ENCODE measurements at regions not wholly inside any gene's neighbourhood (a gene's known extent, or its start where the extent isn't known, plus 50 kb on each side); places are given as distances from the start of the nearest gene placed in this dataset.
"Not testable (repeated sequence)": the region's sequence is repeated elsewhere in the genome, so short reads cannot be mapped to it uniquely, and the experiment has no call there.

- H3K27ac ChIP-seq (ENCODE audit: low read length); H3K36me3 ChIP-seq (ENCODE audit: control insufficient read depth, insufficient read depth, low read length); H3K9me3 ChIP-seq (replicated peaks; ENCODE audit: control insufficient read depth, low read depth, low read length); DNase-seq; H3K4me1 ChIP-seq (ENCODE audit: control insufficient read depth, insufficient read depth, low read length); H3K4me3 ChIP-seq (ENCODE audit: low read length); H3K27me3 ChIP-seq (ENCODE audit: control insufficient read depth, insufficient read depth, low read length): not testable (repeated sequence)
- 91% methylated on average over 3 of the region's 6 CpGs for WGBS (ENCODE audit: insufficient coverage)
These were observed 154.4 kb downstream of the GOSR1 start for GRCh38 chr17:30631651-30632050.

- not testable (repeated sequence) for H3K9me3 ChIP-seq (replicated peaks; ENCODE audit: control insufficient read depth, low read depth, low read length); H3K27ac ChIP-seq (ENCODE audit: low read length); H3K27me3 ChIP-seq (ENCODE audit: control insufficient read depth, insufficient read depth, low read length); DNase-seq; H3K4me1 ChIP-seq (ENCODE audit: control insufficient read depth, insufficient read depth, low read length); H3K4me3 ChIP-seq (ENCODE audit: low read length)
- 100% methylated on average over 5 of the region's 18 CpGs for WGBS (ENCODE audit: insufficient coverage)
- H3K36me3 ChIP-seq (ENCODE audit: control insufficient read depth, insufficient read depth, low read length), result peaks cover 10% of the 10 kb centered on the region
These were observed 148.2 kb downstream of the GOSR1 start for GRCh38 chr17:30625380-30625779.

GRCh38 chr17:30624180-30624579, 147.0 kb downstream of the GOSR1 start:
- not testable (repeated sequence) for H3K27me3 ChIP-seq (ENCODE audit: control insufficient read depth, insufficient read depth, low read length); H3K4me3 ChIP-seq (ENCODE audit: low read length); H3K27ac ChIP-seq (ENCODE audit: low read length); H3K9me3 ChIP-seq (replicated peaks; ENCODE audit: control insufficient read depth, low read depth, low read length); DNase-seq; H3K4me1 ChIP-seq (ENCODE audit: control insufficient read depth, insufficient read depth, low read length)
- H3K36me3 ChIP-seq (ENCODE audit: control insufficient read depth, insufficient read depth, low read length), result peaks cover 10% of the 10 kb centered on the region
- WGBS (ENCODE audit: insufficient coverage), result 95% methylated on average over 16 of the region's 16 CpGs

- not testable (repeated sequence) for H3K4me1 ChIP-seq (ENCODE audit: control insufficient read depth, insufficient read depth, low read length); H3K27ac ChIP-seq (ENCODE audit: low read length); DNase-seq; H3K27me3 ChIP-seq (ENCODE audit: control insufficient read depth, insufficient read depth, low read length); H3K4me3 ChIP-seq (ENCODE audit: low read length); H3K36me3 ChIP-seq (ENCODE audit: control insufficient read depth, insufficient read depth, low read length); H3K9me3 ChIP-seq (replicated peaks; ENCODE audit: control insufficient read depth, low read depth, low read length)
- no CpG with 5 or more reads among the region's 3 CpGs for WGBS (ENCODE audit: insufficient coverage)
These were observed 132.5 kb downstream of the GOSR1 start for GRCh38 chr17:30609682-30610081.

GRCh38 chr17:30605523-30605922, 128.3 kb downstream of the GOSR1 start:
- Histone ChIP-seq H3K36me3 (ENCODE audit: control insufficient read depth, insufficient read depth, low read length) (no peaks in the 10 kb centered on the region), H3K4me1 (ENCODE audit: control insufficient read depth, insufficient read depth, low read length) (no peaks in the 10 kb centered on the region), H3K27me3 (ENCODE audit: control insufficient read depth, insufficient read depth, low read length) (no peaks in the 10 kb centered on the region), H3K4me3 (ENCODE audit: low read length) (no peak overlapping the region), H3K9me3 (replicated peaks; ENCODE audit: control insufficient read depth, low read depth, low read length) (no peaks in the 10 kb centered on the region), H3K27ac (ENCODE audit: low read length) (no peak overlapping the region)
- no CpG with 5 or more reads among the region's 4 CpGs for WGBS (ENCODE audit: insufficient coverage)
- DNase-seq, result no peak

GRCh38 chr17:30605027-30605426, 127.8 kb downstream of the GOSR1 start:
- no peak overlapping the region for H3K4me3 ChIP-seq (ENCODE audit: low read length)

GRCh38 chr17:30602396-30602795, 125.2 kb downstream of the GOSR1 start:
- H3K27ac ChIP-seq (ENCODE audit: low read length); H3K9me3 ChIP-seq (replicated peaks; ENCODE audit: control insufficient read depth, low read depth, low read length); DNase-seq; H3K4me1 ChIP-seq (ENCODE audit: control insufficient read depth, insufficient read depth, low read length); H3K36me3 ChIP-seq (ENCODE audit: control insufficient read depth, insufficient read depth, low read length); H3K27me3 ChIP-seq (ENCODE audit: control insufficient read depth, insufficient read depth, low read length); H3K4me3 ChIP-seq (ENCODE audit: low read length): not testable (repeated sequence)
- WGBS (ENCODE audit: insufficient coverage), result no CpG with 5 or more reads among the region's 2 CpGs

More at GRCh38 chr17:30605027-30605426, 127.8 kb downstream of the GOSR1 start:
- Histone ChIP-seq H3K27ac (ENCODE audit: low read length) (no peak overlapping the region), H3K36me3 (ENCODE audit: control insufficient read depth, insufficient read depth, low read length) (no peaks in the 10 kb centered on the region), H3K4me1 (ENCODE audit: control insufficient read depth, insufficient read depth, low read length) (no peaks in the 10 kb centered on the region), H3K9me3 (replicated peaks; ENCODE audit: control insufficient read depth, low read depth, low read length) (no peaks in the 10 kb centered on the region), H3K27me3 (ENCODE audit: control insufficient read depth, insufficient read depth, low read length) (no peaks in the 10 kb centered on the region)
- no CpG with 5 or more reads among the region's 1 CpG for WGBS (ENCODE audit: insufficient coverage)
- DNase-seq, result no peak

- DNase-seq, result peak; percentile 8
- not testable (repeated sequence) for H3K36me3 ChIP-seq (ENCODE audit: control insufficient read depth, insufficient read depth, low read length); H3K9me3 ChIP-seq (replicated peaks; ENCODE audit: control insufficient read depth, low read depth, low read length); H3K27ac ChIP-seq (ENCODE audit: low read length); H3K27me3 ChIP-seq (ENCODE audit: control insufficient read depth, insufficient read depth, low read length); H3K4me1 ChIP-seq (ENCODE audit: control insufficient read depth, insufficient read depth, low read length); H3K4me3 ChIP-seq (ENCODE audit: low read length)
- 23% methylated on average over 4 of the region's 7 CpGs for WGBS (ENCODE audit: insufficient coverage)
These were observed 124.8 kb downstream of the GOSR1 start for GRCh38 chr17:30601984-30602383.

GRCh38 chr17:30600830-30601494, 123.8 kb downstream of the GOSR1 start:
- no peaks in the 10 kb centered on the region for H3K9me3 ChIP-seq (replicated peaks; ENCODE audit: control insufficient read depth, low read depth, low read length)
- H3K36me3 ChIP-seq (ENCODE audit: control insufficient read depth, insufficient read depth, low read length), result no peaks in the 10 kb centered on the region
- H3K4me3 ChIP-seq (ENCODE audit: low read length), result peak overlapping the region; percentile 86
- H3K4me1 ChIP-seq (ENCODE audit: control insufficient read depth, insufficient read depth, low read length), result peaks cover 4% of the 10 kb centered on the region
- H3K27me3 ChIP-seq (ENCODE audit: control insufficient read depth, insufficient read depth, low read length), result no peaks in the 10 kb centered on the region
- WGBS (ENCODE audit: insufficient coverage), result 0% methylated on average over 31 of the region's 49 CpGs
- H3K27ac ChIP-seq (ENCODE audit: low read length), result peak overlapping the region; percentile 96
- peak; percentile 57 for DNase-seq

- WGBS (ENCODE audit: insufficient coverage), result under 1% methylated on average over 67 of the region's 78 CpGs
- no peaks in the 10 kb centered on the region for H3K36me3 ChIP-seq (ENCODE audit: control insufficient read depth, insufficient read depth, low read length)
- DNase-seq, result peak; percentile 88
- peak overlapping the region; percentile 86 for H3K4me3 ChIP-seq (ENCODE audit: low read length)
- peaks cover 4% of the 10 kb centered on the region for H3K4me1 ChIP-seq (ENCODE audit: control insufficient read depth, insufficient read depth, low read length)
- H3K27me3 ChIP-seq (ENCODE audit: control insufficient read depth, insufficient read depth, low read length), result no peaks in the 10 kb centered on the region
- H3K27ac ChIP-seq (ENCODE audit: low read length), result peak overlapping the region; percentile 96
- no peaks in the 10 kb centered on the region for H3K9me3 ChIP-seq (replicated peaks; ENCODE audit: control insufficient read depth, low read depth, low read length)
These were observed 123.0 kb downstream of the GOSR1 start for GRCh38 chr17:30600060-30600829.
